HG03558 (cell line): ENCODE measurements at regions not wholly inside any gene's neighbourhood (a gene's known extent, or its start where the extent isn't known, plus 50 kb on each side); places are given as distances from the start of the nearest gene placed in this dataset.
"Not testable (repeated sequence)": the region's sequence is repeated elsewhere in the genome, so short reads cannot be mapped to it uniquely, and the experiment has no call there.

ENCODE experiments used
- ATAC-seq: cut with Tn5 transposase; IDR thresholded peaks from one replicate; pipeline ENCODE4 v1.9.1; 2021; ENCODE audit warnings: moderate number of reproducible peaks; ENCODE audit not compliant: unreplicated experiment; ENCODE audit errors: extremely low read depth

DNA sequence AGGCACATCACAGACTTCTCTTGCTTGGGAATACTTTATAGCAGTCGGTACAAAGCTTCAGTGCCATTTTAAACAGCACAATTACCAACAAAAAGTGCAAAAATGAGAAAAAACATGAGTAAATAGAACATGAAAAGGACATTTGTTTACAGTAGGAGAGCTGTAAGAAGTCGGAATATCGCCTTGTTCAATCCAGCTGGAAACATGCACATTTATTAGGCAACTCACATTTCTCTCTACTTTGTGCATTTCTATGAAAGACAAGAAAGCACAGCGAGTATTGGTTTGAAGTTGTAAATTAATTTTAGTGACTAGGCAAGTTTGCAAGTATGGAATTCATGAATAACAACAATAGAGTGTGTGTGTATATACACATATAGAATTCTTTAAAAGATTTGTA is 484.7 kb downstream of the DACH1 start:
- ATAC-seq, result no peak

DNA sequence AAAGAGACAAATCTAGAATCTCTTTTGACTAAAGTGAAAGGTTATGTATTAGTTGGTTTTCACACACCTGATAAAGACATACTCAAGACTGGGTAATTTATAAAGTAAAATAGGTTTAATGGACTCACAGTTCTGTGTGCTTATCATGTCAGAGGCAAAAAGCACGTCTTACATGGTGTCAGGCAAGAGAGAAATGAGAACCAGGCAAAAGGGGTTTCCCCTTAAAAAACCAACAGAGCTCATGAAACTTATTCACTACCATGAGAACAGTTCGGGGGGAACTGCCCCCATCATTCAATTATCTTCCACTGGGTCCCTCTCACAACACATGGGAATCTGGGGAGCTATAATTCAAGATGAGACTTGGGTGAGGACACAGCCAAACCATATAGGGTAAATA is 486.8 kb downstream of the DACH1 start:
- no peak for ATAC-seq

DNA sequence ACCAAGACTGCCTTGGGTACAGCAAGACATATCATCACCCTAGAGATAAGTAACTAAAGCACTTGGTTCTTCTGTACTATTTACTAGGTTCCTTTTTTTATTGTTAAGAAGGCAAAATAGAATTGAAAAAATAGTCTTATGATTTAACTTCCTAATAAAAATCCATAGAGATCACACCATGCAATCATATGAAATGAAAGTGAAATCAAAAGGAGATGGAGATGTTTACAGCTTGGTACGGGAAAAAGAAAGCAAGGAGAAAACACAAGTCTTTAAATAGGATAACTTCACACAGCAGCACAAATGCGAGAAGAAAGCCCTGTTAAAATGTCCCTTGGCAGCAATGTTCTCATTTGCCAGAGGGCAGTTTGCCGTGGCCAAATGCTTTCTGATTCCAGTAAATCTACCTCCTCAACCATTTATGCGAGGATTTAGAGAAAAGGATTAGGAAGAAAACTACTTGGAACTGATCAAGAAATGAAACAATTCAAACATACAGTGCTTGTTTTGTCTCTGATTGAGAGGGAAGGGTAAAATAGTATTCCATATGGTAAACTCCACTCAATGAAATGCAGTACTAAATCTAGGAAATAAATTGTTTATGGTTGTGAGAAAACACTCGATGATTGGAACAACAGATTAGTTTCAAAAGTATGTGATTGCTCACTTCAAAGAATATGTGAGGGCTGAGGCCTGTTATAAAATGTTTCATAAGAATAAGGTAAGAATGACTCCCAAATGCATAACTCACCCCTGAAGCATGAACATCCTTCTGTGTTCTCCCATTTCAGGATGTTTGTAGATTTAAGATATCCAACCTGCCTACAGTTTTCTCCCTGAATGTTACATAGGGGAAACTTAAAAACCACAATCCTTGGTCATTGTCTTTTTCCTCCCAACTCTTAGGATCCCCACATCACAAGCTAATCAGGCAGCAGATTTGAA is 487.8 kb downstream of the DACH1 start:
- no peak for ATAC-seq

DNA sequence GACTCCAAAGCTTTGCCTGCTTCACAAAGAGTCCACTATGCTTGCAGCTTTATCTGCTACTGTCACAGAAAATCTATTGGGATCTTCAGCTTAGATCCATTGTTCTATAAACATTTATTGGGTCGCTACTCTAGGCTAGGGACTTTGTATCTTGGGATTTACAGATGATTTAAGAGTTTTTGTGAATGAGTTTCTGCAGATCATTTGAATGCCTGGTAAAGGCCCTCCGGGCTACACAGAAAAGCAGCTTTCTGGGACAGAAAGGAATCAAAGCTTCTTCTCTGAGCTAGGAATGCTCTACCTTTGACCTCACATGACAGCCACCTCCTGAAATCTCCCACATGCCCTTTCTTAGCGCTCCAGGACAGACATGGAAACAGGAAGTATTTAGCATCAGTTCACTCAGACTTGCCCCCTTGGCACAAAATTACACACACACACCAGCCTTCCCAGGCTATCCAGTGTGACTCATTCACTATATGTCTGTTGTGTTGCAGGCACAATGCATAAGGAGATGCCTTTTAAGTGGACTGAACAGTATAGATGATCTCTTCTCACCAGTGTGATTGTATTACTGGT is 492.4 kb downstream of the DACH1 start:
- ATAC-seq, result no peak

DNA sequence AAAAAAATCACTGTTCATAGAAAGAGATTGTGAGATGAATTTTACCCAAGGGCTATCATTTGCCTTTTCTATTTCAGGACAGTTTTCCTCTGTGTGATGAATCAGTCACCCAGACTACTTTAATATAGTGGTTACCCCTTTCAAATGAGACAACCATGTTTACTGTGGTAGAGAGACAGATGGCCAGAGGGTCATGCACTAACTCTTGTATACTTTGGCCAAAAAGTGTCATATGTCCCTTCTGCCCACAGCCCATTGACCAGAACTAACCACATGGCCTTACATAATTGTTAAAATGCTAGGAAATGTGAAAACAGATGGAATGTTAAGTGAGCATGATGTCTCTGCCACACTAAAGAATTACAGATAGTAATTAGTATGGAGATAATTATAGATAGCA is 498.7 kb downstream of the DACH1 start:
- ATAC-seq, result no peak

DNA sequence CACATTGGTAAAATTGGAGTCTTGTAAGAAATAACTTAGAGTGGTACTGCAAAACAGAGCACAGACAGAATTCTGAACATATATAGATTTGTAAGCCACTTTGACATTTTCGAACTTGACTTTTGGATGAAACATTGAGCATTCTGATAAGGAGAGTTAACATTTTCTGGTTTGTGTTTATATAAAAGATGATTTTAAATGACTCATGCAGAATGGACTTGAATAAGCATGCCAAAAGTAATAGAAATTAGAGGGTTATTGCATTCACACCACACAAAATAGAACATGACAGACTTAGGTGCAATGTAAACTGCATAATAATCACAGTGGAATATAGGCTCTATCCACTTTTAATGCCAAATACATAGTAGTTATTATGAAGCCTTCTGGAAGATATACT is 507.0 kb downstream of the DACH1 start:
- no peak for ATAC-seq

DNA sequence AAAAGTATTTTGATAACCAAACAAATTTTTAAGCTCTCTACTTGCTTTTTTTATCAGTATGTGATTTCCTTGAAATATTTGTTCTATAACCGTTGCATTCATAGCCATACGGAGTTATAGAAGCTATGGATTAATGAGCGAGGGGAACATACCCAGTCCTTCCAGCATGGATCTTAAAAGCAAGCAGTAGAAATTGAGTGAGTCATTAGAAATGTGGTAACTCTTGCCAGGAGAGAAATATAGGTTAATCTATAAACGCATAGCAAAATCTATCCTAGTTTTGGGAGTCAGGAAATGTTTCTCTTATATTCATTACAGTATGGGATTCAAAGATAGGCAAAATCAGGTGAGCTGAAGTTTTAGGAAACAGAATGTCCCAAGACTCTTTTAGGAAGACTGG is 507.4 kb downstream of the DACH1 start:
- ATAC-seq, result no peak

DNA sequence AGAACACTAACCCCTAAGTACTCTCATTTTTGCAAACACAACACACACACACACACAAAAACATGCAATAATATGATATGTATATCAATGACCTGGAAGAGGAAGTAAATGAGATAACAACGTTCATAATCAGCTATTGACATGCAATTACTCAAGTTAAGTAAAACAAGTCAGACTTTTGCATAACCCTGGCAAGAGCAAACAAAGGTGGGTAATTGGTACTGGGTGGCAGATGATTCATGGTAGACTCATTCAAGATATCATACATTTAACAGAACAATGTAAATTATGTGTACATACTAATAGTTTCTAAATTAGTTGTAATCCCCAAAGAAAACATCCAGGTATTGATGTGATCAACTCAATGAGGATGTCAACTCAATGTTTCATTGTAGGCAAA is 508.8 kb downstream of the DACH1 start:
- no peak for ATAC-seq

DNA sequence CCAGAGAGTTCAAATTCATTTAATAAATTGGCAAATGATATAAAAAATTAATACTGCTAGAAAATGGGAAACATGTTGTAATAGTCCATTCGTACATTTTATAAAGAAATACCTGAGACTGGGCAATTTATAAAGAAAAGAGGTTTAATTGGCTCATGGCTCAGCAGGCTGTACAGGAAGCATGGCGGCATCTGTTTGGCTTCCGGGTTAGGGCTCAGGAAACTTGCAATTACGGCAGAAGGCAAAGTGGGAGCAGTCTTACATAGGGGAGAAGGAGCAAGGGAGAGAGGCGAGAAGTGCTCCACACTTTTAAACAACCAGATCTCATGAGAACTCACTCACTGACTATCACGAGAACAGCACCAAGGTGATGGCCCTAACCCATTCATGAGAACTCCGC is 512.0 kb downstream of the DACH1 start:
- no peak for ATAC-seq

DNA sequence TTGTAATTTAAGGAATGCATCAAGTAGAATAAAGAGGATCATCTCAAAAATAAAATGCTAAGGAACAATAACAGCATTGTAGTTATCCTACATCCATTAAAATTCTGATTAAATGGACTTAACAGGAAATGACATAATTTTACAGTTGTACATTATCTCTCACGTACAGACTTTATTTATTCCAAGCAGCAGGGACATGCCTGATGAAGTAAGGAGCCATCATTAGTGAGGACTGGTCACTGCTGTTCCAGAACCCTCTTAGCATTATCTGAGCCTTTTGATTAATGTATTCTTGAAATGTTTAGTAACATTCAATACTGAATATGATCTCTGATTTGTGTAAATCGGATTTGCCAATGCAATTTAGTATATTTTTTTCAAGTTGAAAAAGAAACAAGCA is 516.1 kb downstream of the DACH1 start:
- no peak for ATAC-seq

DNA sequence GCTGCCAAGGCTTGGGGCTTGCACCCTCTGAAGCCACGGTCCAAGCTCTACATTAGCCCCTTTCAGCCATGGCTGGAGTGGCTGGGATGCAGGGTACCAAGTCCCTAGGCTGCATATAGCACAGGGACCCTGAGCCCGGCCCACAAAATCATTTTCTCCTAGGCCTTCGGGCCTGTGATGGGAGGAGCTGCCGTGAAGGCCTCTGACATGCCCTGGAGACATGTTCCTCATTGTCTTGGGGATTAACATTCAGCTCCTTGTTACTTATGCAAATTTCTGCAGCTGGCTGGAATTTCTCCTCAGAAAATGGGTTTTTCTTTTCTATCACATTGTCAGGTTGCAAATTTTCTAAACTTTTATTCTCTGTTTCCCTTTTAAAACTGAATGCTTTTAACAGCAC is 521.1 kb downstream of the DACH1 start:
- not testable (repeated sequence) for ATAC-seq

DNA sequence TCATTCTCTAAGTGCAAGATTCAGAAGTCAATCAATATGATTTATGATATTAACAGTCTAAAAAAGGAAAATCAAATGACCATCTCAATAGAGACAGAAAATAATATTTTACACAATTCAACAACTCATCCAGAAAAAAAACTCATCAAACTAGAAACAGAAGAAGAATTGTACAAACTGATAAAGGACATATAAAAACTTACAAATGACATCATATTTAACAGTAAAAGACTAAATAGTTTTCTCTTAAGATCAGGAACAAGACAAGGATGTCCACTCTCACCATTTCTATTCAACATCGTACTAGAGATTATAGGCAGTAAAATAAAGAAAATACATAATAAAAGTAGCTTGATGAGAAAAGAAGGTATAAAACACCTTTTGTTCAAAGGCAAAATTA is 527.3 kb downstream of the DACH1 start:
- ATAC-seq, result no peak

DNA sequence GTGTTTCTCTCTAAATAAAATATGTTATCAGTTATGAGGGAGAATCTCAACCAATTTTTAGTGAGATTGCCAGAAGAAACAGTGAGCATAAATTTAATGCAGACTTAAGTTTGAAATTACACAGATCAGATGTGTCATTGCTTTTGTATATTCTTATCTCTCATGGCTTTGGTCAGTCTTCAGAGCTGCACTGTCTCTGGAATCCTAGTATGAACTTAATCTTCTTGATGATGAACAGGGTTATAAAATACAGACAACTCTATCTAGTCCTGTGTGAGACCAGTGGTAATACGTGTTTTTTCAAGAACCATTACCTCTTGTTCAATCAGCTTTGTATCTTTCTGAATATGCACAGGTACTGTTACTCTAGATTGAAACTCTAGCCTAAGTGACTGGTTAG is 528.0 kb downstream of the DACH1 start:
- ATAC-seq, result no peak

DNA sequence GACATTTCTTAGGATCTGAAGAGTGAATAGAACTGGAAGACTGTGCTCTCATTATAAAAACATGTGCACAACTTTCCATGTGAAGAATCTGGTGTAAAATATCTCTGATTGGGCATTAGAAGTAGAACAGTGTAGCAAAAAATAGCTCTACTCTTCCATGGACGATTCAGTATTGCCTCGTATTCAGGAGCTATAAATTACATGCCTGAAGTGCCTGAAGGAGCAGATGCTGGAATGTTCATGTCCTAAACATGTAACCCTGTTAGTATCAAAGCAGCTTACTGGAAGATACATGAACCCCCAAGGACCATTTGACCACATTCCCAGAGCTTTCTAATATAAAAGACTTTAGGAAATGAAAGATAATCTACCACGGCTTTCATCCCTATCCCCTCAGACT is 528.9 kb downstream of the DACH1 start:
- ATAC-seq, result no peak

DNA sequence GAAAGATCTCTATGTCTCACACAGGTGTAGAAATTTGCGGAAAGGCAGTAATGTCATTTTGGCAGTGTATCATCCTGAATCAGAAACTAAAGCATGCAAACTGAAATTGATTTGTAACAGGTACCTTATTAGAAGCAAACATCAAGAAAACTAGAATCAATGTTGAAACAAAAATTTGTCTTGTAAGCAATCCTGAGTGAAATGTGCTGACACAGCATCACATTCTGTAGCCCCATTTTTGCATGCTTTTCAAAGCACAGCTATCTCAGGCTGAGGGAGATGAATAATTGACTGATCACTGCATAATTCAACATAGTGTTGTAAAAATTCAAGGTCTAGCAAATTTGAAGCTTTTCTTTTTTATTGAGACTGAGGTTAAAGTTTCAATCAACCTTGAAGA is 539.7 kb downstream of the DACH1 start:
- no peak for ATAC-seq

DNA sequence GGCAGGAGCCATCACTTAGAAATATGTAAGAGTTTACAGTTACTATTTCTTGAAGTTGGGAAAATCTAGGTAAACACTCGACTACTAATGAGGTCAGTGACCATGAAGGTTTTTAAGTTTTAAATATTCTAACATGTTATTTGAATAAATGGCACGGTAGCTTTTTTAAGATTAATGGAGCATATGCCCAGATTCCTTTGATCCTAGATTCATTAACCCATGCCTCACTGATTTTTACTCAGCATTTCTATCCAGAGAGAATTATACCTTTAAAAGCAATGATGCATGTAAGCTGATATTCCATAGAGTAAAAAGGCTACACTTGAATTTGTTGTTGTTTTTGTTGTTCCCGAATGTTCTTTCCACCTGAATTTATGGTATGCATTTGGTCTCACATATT is 541.4 kb downstream of the DACH1 start:
- ATAC-seq, result no peak

DNA sequence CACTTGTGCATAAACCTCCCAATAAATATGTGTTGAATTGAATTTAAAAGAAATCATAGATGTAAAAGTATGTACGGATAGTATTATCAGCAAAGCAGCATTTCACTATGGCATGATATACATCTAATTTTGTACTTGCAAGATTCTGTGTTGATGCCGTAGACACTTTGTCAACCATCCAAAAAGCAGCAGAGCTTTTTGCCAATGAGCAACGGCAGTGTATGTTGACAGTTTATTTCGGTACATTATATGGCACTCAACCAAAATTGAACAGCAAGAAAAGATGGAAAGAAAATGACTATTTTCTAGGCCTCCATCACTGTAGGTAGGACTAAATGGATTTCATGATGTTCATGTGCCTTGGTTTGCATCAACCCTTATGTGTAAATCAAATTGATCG is 543.7 kb downstream of the DACH1 start:
- ATAC-seq, result no peak

DNA sequence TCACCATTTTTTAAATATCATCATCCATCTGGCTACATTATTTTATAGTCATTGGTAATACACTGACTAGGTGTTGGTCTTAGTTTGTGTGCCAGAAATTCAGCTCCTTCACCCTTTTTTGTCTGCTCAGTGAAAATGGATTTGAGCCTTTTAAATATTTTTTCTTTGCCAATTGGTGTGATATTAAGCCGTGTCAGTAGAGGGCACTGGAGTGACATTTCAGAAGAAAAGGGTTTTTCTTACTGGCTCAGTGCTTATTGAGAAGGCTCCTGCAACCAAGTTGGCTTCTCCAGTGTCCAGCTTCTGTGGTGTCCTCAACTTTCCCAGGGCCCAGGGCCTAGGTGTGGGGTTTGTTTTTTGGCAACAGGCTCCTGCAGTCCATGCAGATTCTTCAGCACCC is 546.6 kb downstream of the DACH1 start:
- ATAC-seq, result no peak

DNA sequence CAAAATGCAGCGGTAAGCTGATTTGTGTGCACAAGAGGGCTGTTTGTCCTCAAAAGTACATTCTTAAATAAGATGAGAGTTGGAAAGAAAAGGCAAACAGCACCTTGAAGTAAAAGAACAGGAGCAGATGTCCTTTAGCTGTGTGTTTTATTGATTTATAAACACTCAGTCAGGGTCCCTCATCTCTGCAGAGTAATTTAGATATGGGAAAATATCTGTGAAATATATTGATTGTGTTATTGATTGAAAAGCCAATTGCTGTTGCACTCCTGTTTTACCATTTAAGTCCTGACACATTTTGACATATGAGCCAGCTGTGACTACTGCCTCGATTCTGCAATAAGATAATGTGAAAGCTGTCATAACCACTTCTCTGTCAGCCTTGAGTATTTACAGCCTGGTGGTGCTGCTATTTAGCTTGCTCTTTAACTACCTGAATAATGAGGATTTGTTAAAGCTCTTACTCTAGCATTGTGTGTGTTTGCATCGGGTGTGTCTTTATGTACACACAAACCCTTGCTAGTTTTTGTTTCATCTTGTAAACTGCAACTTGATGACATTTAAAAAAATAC is 550.1 kb downstream of the DACH1 start:
- no peak for ATAC-seq

DNA sequence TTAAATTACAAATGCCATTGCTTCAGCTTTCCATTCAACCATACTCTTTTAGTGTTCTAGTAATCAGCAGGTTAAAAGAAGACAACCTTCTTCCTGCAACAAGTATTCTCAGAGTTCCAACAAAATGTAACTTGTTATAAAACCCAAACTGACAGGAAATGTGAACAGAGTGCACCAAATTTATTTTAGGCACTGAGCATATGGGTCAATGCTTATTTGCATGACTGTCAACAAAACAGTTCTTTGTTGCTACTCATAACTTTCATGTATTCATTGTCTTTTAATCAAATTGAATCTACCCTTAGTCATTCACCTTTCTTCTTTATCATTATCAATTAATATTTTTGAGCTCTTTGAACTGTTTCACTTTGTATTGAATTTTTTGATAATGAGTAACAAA is 554.1 kb downstream of the DACH1 start:
- ATAC-seq, result no peak

DNA sequence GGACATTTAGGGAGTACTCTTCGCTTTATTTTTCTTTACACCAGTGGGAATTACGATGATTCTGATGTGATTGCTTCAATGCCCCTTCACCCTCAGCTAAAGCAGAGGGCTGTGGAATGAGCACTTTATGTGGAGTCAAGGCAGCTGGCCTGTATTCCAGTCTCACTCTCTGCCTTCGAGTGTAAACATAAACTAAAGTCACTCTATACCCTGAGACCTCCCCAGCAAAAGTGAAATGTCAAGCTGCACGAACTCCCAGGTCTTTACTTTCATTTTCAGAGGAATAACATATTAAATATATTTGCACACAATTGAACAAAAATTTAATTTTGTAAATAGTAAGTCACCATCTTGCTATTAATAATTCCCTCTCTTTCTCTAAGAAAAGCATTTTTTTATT is 557.1 kb downstream of the DACH1 start:
- ATAC-seq, result no peak

DNA sequence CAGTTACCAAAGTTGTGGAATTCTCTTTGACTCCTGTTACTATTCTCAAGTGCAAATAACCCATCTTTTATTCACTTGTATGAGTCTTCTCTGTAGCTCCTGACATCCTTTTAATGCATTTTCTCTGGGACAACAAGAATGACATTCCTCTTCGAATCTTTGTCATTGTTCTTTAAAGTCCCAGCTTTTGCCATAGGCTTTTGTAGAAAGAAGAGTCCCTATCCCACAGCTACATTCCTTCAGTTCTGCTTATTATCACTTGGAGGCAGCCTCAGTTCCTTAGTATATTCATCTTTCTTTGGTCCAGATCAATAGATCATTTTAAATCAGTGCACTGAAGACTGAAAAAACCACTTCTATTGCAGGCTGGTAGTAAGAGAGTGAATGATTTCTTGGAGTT is 560.2 kb downstream of the DACH1 start:
- no peak for ATAC-seq
